ENCODE measurements at regions not wholly inside any gene's neighbourhood (a gene's known extent, or its start where the extent isn't known, plus 50 kb on each side); places are given as distances from the start of the nearest gene placed in this dataset.

DNA sequence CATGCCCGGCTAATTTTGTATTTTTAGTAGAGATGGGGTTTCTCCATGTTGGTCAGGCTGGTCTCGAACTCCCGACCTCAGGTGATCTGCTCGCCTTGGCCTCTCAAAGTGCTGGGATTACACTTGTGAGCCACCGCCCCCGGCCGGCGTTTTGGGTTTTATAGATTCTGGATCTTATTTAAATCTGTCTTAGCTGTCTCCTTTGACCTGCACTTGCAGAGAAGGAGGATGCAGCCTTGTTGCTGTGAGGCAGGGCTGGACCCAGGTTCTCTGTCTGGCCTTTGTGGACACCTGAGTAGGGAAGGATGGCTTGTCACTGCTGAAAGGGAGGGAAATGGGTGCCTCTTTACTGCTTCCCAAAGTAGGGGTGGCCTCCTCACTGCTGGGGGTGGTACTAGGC lies 83.0 kb upstream of the HS6ST1 start:
- DNase-seq (ENCODE audit: low spot score), result no peak

DNA sequence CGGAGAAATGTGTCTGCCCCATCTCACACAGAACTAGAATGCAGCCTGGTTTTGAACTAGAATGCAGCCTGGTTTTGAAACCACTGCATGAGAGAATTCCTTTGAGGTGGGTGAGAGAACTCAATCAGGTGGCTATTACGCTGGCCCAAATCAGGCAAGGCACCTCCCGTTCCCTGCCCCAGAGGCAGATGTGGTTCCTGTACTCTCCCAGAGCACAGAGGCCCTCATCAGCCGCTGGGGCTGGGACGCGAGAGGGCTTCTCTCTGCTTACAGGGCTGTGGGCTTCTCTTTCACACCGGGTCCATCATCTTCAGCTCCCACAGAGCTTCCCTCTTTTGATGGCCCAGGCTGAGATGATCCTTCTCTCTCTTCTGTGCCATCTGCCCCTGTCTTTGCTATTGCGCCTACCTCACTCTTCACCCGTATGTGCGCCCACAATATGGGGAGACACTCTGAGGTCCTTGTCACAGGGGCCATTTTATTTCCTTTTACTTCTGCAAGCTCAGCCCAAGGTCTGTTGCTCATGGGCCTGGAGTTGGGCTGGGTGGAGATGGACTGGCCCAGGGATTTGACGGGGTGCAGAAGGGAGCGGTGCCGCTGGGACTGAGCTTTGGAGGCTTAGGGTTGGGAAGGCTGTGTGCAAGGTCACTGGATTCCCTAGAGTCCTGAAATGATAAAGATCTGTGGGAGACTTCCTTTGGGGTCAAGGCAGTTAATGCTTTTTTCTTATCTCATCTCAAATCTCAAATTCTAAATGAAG lies 84.4 kb upstream of the HS6ST1 start:
- no peak for DNase-seq (ENCODE audit: low spot score)

DNA sequence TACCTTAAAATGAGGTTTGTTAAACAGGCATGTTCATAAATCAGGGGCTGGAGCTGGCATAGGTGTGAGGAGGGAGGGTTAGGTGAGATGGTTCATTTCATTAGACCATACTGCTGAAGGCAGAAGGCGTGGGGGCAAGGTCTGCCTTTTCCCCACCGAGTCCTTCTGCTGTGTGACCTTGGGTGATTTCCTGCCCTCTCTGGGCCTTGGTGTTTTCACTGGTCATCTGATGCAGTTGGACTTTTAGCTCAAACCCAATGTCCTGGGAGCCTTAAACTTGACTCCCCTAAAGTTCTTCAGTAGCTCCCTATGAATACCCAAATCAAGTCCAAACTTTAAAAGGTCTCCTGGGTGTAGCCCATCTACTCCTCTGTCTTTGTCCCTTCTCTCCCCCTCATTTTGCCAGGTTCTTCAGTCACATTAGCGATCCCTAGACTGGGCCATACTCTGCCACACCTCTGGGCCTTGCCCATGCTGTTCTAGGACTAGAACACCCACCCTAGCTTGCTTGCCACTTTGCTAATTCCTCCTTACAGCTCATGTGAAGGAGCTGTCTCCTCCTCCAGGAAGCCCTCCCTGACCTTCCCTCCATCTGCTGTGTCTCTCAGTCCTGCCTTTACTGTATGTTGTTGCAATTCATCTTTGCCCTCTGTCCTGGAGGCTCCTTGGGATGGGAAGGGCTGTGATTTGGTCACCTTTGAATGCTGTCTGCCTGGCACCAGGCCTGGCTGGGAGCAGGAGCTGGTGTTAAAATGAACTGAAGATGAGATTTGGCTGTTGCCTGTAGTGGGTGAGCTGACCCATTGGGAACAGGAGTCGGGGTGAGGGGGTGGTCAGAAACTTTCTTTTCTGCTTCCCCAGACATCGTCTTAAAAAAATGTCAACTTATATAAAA lies 85.4 kb upstream of the HS6ST1 start:
- no peak for DNase-seq (ENCODE audit: low spot score)

DNA sequence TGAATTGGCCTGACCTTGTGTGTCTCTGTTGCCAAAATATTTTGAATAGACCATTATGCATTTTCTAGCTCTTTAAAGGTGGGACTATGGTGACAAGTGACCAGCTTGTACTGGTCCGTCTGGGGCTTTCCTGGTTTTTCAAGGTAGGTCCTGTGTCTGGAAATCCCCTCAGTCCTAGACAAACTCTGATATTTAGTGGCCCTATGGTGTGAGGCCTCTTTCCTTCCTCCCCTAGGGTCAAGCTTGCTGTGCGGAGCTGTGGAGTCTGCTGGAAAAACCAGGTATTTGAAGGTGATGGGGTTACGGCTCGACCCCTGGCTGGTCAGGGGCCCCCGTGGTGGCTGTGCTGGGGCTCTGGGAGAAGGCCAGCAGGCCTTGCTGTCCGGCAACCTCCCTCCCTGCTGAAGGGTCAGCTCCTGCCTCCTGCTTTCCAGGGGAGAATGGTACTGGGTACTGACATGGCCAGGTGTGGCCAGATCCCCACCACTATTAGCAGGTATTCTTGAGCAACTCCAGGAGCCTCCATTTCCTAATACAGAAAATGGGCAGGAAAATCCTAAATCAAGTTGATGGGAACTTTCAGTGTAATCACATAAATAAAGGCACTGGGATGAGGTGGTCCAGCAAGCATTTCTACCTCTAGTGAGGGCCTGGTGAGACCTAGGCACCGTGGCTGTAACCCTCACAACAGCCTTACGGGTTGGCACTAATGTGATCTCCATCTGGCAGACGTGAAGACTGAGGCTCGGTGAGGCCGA lies 86.2 kb upstream of the HS6ST1 start:
- no peak for DNase-seq (ENCODE audit: low spot score)

DNA sequence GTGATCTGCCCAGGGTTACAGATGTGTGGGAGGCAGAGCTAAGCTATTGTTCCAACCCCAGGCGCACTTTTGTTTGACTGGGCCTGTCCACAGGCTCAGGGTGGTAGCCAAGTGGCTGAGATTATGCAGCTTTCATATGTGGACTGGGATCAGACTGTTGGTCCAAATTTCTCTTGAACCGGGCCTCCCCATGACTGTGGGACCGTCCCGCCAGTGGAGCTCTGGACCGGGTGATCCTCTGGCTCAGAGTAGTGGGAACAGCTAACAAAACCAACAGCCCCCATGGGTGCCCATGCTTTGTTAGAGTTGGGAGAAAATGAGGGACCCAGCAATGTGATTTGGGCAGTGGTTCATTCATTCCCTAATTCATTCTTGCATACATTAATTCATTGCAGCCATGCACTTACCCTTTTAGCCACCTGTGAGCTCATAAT lies 86.8 kb upstream of the HS6ST1 start:
- no peak for DNase-seq (ENCODE audit: low spot score)

DNA sequence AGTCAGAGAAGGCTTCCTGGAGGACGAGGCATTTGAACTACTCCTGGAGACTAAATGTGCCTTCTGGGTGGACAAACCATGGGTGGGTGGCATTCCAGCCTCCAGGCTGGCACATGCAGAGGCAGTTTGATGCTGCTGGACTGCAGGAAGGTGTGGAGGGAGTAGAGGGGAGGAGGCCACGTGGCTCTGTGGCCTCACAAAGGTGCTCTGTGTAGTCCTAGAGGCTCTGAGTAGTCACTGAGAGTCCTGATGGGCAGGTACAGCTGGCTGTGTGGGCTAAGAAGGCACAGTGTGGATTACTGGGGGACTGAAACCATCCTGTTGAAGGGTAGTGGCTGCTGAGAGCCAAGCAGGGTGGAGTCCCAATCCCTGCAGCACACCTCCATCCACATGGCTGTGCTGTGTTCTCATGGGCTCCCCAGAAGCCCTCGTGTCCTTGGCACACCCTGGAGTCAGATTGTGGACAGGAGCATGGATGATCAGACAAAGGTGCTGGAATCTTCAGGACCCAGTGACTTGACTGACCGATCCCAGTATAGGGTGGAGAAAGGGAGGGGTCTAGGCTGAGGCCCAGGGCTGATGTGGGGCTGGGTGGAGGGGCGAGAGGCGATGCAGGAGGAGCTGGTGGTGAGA lies 87.4 kb upstream of the HS6ST1 start:
- DNase-seq (ENCODE audit: low spot score), result no peak

DNA sequence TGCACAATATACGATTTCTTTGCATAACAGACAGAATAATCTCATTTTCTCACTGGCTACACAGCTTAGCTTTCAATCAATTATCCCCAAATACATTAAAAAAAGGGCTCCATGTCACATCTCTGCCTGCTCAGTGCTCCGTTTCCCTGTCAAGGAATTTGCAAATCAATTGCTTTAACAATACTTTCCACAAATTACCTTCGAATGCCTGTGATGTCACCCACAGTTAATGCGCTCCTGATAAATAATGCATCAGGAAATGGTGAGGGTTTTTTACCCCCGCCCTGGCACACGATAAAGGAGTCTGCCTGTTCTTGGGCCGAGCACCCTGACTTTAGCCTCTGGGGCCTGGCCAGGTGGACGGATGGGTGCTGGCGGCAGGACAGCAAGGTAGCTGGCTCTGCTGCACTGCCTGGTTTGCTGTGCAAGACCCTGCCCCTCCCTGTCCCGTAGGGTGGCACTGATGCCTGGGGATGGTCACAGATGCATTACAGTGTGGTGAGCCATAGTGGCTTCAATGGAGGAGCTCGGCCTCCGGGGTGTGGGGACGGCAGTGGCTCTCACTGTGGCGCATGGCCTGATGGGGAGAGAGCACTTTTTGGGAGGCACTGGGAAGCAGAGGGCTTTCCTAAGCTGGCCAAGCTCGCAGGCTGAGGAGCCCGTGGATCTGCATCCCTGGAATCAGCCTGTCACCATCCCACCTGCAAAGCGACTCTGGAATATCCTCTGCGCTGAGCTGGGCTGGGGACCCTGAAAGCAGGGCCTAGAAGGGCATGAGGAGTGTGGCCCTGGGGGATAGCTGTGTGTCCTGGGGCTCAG lies 88.3 kb upstream of the HS6ST1 start:
- DNase-seq (ENCODE audit: low spot score), result no peak

DNA sequence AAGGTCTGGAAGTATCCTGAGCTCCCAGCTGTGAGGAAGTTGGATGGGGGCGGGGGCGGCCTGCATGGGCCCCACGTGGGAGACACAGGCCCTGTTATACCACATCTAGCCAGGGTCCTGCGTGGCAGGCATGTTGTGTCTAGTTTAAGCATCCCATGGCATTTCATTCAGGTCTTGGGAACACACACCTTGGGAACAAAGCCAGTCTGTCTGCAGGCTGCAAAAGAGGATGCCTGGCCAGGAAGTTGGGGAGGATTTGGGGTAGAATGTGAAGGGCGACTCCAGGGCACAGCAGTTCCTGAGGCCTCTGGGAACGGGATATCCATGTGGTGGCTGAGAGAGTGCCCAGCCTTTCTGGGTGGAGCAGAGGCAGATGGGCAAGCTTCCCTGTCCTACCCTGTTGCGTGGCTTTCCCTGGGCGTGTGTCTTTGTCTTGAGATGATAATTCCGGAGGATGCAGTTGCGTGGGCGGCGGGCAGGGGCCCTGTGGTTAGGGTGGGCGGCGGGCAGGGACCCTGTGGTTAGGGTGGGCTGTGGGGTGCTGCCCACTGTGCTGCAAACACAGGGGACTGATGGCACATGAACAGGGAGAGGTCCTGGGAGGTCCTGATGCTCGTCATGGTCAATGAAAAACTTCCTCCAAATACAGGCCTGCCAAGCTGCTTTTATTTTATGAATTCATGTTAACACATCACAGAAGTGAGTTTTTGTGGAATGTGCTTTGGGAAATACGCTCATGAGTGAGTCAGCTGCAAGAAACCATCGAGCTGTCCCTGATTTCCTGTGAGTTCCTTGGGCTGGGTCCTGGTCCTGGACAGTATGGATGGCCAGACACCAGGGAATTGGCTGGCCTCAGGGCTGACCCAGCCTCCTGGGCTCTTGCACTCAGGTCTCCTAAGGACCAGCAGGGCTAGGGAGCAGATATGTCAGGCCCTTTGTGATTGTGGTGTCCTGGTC lies 90.0 kb upstream of the HS6ST1 start:
- DNase-seq (ENCODE audit: low spot score), result no peak

DNA sequence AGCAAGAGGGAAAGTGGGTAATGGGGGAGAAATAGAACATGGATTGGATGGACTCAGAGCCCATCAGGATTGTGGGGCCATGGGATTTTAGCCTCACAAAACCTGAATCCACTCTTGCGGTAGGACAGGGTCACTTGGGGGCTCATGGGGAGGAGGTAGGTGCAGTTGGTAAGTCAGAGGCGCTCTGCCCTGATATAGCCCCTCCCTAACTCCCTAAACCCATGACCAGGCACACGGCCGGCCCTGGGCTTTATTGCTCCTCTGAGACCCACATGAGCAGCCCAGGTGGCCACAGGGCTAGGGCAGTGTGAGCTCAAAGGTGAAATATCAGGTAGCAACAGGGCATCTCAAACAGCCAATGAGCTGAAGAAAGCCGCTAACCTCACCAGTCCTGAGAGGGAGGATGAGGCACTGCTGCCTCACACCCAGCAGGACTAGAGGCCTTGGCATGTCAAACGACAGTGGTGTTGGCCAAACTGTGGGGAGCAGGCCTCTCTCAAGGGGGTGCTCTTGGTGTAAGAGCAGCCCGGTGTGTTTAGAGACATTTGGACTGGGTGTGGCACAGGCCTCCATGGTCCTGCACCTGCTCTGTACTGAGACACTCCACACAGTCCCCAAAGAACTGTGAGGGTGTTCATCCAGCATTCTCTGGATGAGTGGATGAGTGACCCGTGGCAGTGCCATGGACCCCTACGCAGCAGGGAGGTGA lies 90.8 kb upstream of the HS6ST1 start:
- DNase-seq (ENCODE audit: low spot score), result no peak

DNA sequence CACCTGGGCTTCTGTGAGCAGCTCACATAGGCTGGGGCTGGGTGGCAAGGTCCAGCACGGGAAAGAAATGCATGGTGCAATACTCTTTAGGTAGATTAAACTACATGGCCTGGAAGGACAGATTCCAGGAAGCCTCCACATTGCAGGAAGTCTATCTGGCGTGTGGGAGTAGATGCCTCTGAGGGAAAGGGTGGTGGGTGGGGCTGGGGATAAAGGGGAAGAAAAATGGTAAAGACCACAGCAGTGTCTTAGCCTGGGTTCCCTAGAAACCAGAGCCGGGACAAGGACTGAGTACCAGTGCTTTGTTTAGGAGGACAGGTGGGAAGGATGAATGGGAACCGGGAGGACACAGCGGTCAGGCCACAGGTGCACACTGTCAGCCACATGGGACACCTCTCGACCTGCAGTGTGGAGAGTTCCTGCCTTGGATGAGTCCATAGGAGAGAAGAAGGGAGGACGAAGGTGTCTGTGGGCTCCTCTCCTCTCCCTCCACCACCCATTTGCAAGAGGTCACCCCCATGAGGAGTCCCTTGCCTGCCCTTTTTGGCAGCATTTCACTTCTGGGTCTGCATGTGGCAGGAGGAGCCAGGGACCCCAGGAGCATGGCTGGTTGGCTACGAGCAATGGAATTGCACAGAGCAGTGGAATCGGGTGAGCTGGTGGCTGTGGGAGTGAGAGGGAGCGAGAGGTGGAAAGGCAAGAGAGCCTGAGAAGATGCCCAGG lies 91.5 kb upstream of the HS6ST1 start:
- no peak for DNase-seq (ENCODE audit: low spot score)

DNA sequence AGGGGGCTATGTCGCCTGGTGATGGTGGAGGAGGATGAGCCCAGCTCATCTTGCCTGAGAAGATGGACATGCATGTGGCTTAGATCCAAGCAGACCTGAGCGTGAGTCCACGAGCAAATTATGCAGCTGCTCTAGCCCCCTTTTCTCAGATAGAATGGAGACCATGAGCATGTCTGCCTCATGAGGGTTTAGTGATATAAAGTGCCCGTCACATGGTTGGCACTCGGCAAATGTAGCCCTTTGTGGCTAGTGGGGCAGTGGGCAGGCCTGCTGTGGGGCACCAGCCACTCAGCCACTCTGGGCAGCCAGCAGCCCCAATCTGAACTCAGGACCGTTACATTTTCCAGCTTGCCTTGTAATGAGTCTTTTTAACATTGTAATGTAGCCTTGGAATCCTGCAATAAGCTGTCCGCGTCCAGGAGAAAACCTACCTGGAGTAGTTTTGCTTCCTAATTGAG lies 92.1 kb upstream of the HS6ST1 start:
- DNase-seq (ENCODE audit: low spot score), result no peak

DNA sequence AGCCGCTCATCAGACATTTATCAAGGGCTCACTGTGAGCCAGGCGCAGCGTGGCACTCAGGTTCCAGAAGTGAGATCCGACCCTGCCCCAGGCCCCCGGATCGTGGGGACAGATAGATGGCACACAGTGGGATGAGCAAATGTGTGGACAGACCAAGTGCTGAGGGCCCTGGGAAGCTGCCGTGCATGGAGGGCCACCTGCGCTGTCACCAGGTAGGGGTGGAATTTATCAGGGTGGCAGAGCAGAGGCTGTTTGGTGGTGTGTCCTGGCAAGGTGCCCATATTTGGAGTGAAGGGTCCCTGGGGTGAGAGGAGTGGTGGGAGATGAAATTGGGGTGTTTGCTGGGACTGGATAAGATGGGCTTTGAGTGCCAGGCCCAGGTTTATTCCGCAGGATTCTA lies 92.8 kb upstream of the HS6ST1 start:
- DNase-seq (ENCODE audit: low spot score), result no peak

DNA sequence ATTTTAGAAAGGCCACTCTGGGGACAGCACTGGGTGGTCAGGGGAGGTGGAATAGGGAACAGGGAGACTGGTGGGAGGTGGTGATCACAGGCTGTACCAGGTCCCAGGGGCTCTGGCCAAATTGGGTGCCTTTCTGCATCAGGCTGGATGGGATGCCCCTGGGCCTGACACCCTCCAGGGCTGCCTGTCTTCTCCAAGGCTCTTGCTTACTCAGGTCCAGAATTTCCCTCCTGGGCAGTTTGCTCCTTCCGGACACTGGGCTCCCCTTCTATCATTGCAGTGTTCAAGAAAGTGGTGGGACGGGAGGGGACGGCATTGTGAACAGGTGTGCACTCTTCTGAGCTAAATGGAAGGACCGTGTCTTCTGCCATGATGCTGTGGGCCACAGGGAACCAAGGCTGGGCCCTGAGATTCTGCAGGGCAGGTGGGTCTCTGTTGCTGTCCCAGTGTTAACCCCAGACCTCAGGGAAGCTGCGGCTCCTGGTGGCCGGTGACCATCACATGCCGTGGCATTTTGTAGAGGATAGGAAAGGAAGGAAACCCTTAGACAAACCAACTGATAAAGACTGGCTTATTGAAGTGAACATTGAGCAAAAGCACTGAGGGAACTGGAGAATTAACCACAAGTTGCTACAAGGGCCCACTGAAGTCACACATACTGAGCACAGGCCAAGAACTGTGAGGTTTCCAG lies 93.7 kb upstream of the HS6ST1 start:
- DNase-seq (ENCODE audit: low spot score), result no peak

DNA sequence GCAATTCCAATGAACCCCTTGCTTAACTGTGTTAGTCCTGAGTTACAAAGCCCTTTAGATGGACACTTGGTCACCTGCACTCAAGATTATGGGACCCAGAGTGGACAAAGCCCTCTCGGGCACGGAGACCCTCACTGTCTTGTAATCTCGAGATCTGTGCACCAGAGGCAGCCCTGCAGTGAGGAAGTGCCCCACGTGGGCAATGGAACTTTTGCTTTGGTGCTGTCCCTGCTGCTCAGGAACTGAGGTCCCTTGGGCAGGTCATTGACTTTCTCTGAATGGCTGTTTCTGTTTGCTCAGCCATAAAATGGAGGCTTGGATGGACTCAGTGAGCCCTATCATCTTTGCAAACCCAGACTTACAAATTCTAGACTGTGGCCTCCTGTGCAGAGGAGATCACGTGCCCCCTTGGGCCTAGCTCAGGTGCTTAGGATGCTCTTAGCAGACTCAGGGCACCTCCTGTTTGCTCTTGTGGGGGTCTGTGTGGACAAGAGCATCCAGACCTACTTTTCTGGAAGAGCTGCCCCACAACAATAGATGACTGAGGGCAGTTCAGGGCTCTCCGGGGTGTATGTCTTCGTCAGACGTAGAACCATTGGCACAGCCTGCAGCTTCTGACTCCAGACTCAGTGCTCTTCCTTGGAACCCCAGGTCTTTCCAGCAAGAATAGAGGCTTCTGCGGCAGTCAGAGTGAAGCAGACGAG lies 94.5 kb upstream of the HS6ST1 start:
- DNase-seq (ENCODE audit: low spot score), result no peak

DNA sequence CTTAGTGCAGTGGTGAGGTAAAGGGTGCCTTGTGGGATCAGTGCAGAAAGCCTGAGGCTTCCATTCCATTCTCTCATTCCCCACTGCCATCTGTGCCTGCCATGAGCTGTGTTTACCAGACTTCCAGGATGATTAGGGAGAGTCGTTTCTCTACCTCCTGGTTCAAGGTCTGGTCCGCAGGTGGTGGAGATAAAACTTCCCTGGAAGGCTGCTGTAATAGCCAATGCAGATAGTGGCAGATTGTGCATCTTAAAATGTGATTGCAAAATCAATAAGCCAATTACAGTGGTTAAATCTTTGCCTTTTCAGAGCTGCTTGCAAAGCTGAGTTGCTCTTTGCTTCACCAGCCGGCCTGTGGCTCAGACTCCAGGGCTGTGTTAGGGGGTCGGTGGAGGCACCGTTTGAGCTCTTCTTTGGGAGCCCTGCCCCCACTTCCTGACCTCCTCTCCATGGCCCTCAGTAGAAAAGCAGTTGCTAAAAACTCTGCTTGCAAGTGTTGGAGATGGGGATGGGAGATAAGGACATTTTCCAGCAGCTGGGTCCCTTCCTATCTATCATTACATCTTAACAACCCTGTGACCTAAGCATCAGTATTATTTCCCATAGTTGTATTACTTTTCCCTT lies 95.2 kb upstream of the HS6ST1 start:
- DNase-seq (ENCODE audit: low spot score), result no peak

DNA sequence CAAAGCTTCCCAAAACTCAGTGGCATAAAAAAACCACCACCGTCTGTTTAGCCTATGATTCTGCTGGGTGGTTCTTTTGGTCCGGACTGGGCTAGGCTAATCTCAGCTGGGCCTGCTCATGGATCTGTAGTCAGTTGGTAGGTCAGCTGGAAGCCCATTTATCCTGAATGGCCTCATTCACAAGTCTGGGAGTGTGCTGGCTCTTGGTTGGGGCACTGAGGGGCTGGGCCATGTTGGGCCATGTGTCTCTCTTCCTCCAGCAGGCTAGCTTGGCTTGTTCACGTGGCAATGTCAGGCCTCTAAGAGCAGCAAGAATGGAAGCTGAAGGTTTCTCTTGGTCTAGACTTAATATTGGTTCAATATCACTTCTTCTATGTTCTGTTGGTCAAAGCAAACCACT lies 95.7 kb upstream of the HS6ST1 start:
- DNase-seq (ENCODE audit: low spot score), result no peak
